ENCODE measurements at regions not wholly inside any gene's neighbourhood (a gene's known extent, or its start where the extent isn't known, plus 50 kb on each side); places are given as distances from the start of the nearest gene placed in this dataset.

- Histone ChIP-seq H3K9me3 (no peaks in the 10 kb centered on the region), H3K27ac (no peak overlapping the region), H3K4me1 (no peaks in the 10 kb centered on the region), H3K4me2 (no peak overlapping the region), H3K4me3 (no peak overlapping the region)
- DNase-seq (ENCODE audit: low read depth in 1 of 2, low spot score in 1 of 2) (no peak), ATAC-seq (no peak), FAIRE-seq (no peak)
- ChIA-PET CTCF (no interaction called here), POLR2A (no interaction called here)
- TF ChIP-seq HDAC2 (IDR thresholded peaks at IDR 0.05) (no peak), FOXS1 (CRISPR knock-in tag; IDR thresholded peaks at IDR 0.05) (no peak), NR3C1 (IDR thresholded peaks at IDR 0.05) (no peak), TFCP2L1 (CRISPR knock-in tag; IDR thresholded peaks at IDR 0.05) (no peak), MAZ (IDR thresholded peaks at IDR 0.05; ENCODE audit: borderline replicate concordance, low read depth, low read length) (no peak), HOXB13 (CRISPR knock-in tag; IDR thresholded peaks at IDR 0.05; ENCODE audit: low read depth) (no peak)
These were observed 294.7 kb downstream of the KIF4B start for GRCh38 chr5:155308289-155308688.

- no peak for ATAC-seq
- Histone ChIP-seq H3K9me3 (no peaks in the 10 kb centered on the region), H3K4me3 (no peak overlapping the region), H3K4me1 (no peaks in the 10 kb centered on the region), H3K4me2 (no peak overlapping the region), H3K27ac (no peak overlapping the region)
- WGBS (ENCODE audit: missing lambda C conversion rate): 1% methylated on average over 4 of the region's 4 CpGs
- ChIA-PET CTCF (no interaction called here), POLR2A (no interaction called here)
- DNase-seq (ENCODE audit: low read depth in 1 of 2, low spot score in 1 of 2): no peak
- TF ChIP-seq KDM5A (IDR thresholded peaks at IDR 0.05): no peak
- TF ChIP-seq PHF8 (IDR thresholded peaks at IDR 0.05; ENCODE audit: borderline replicate concordance, low read depth): no peak
- TF ChIP-seq, protein P1, sequence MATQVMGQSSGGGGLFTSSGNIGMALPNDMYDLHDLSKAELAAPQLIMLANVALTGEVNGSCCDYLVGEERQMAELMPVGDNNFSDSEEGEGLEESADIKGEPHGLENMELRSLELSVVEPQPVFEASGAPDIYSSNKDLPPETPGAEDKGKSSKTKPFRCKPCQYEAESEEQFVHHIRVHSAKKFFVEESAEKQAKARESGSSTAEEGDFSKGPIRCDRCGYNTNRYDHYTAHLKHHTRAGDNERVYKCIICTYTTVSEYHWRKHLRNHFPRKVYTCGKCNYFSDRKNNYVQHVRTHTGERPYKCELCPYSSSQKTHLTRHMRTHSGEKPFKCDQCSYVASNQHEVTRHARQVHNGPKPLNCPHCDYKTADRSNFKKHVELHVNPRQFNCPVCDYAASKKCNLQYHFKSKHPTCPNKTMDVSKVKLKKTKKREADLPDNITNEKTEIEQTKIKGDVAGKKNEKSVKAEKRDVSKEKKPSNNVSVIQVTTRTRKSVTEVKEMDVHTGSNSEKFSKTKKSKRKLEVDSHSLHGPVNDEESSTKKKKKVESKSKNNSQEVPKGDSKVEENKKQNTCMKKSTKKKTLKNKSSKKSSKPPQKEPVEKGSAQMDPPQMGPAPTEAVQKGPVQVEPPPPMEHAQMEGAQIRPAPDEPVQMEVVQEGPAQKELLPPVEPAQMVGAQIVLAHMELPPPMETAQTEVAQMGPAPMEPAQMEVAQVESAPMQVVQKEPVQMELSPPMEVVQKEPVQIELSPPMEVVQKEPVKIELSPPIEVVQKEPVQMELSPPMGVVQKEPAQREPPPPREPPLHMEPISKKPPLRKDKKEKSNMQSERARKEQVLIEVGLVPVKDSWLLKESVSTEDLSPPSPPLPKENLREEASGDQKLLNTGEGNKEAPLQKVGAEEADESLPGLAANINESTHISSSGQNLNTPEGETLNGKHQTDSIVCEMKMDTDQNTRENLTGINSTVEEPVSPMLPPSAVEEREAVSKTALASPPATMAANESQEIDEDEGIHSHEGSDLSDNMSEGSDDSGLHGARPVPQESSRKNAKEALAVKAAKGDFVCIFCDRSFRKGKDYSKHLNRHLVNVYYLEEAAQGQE (IDR thresholded peaks at IDR 0.05): no peak
- no peak for TF ChIP-seq FOSB (CRISPR knock-in tag; IDR thresholded peaks at IDR 0.05)
- TF ChIP-seq RNF2 (IDR thresholded peaks at IDR 0.05; ENCODE audit: borderline replicate concordance, low read depth): no peak
- FAIRE-seq: no peak
These were observed 295.6 kb downstream of the KIF4B start for GRCh38 chr5:155309021-155309746.

- no peak overlapping the region for H3K27ac ChIP-seq
- no peak for DNase-seq (ENCODE audit: low read depth in 1 of 2, low spot score in 1 of 2)
- H3K9me3 ChIP-seq: no peaks in the 10 kb centered on the region
- no peaks in the 10 kb centered on the region for H3K4me1 ChIP-seq
- no peak overlapping the region for H3K4me2 ChIP-seq
- no peak for ATAC-seq
- POLR2A ChIA-PET: no interaction called here
- H3K4me3 ChIP-seq: no peak overlapping the region
- CTCF ChIA-PET: no interaction called here
- TF ChIP-seq ESRRA (IDR thresholded peaks at IDR 0.05; ENCODE audit: borderline replicate concordance, low read length) (no peak), FOSL2 (IDR thresholded peaks at IDR 0.05) (no peak), FOSL2 (CRISPR knock-in tag; IDR thresholded peaks at IDR 0.05) (no peak), CEBPB (IDR thresholded peaks at IDR 0.05) (no peak), CBX2 (IDR thresholded peaks at IDR 0.05; ENCODE audit: borderline replicate concordance, low read depth) (no peak), MAZ (IDR thresholded peaks at IDR 0.05; ENCODE audit: borderline replicate concordance, low read depth, low read length) (no peak), ZSCAN20 (CRISPR knock-in tag; IDR thresholded peaks at IDR 0.05) (no peak), USF2 (IDR thresholded peaks at IDR 0.05) (no peak), CHD2 (IDR thresholded peaks at IDR 0.05; ENCODE audit: low read length, partially characterized antibody) (no peak), ZC3H11A (IDR thresholded peaks at IDR 0.05) (no peak), HEYL (CRISPR knock-in tag; IDR thresholded peaks at IDR 0.05) (no peak), CHD4 (IDR thresholded peaks at IDR 0.05; ENCODE audit: borderline replicate concordance) (no peak), KDM5A (IDR thresholded peaks at IDR 0.05) (no peak), EP300 (IDR thresholded peaks at IDR 0.05) (no peak), FOSB (CRISPR knock-in tag; IDR thresholded peaks at IDR 0.05) (no peak), NR3C1 (IDR thresholded peaks at IDR 0.05) (no peak), CTCF (IDR thresholded peaks at IDR 0.05) (no peak)
- TF ChIP-seq, protein P2, sequence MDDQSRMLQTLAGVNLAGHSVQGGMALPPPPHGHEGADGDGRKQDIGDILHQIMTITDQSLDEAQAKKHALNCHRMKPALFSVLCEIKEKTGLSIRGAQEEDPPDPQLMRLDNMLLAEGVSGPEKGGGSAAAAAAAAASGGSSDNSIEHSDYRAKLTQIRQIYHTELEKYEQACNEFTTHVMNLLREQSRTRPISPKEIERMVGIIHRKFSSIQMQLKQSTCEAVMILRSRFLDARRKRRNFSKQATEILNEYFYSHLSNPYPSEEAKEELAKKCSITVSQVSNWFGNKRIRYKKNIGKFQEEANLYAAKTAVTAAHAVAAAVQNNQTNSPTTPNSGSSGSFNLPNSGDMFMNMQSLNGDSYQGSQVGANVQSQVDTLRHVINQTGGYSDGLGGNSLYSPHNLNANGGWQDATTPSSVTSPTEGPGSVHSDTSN (IDR thresholded peaks at IDR 0.05): no peak
- TF ChIP-seq, protein P3, sequence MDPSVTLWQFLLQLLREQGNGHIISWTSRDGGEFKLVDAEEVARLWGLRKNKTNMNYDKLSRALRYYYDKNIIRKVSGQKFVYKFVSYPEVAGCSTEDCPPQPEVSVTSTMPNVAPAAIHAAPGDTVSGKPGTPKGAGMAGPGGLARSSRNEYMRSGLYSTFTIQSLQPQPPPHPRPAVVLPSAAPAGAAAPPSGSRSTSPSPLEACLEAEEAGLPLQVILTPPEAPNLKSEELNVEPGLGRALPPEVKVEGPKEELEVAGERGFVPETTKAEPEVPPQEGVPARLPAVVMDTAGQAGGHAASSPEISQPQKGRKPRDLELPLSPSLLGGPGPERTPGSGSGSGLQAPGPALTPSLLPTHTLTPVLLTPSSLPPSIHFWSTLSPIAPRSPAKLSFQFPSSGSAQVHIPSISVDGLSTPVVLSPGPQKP (IDR thresholded peaks at IDR 0.05; ENCODE audit: low read depth, low read length): no peak
- FAIRE-seq: no peak
- WGBS (ENCODE audit: missing lambda C conversion rate): 0% methylated on average over 1 of the region's 1 CpG
These were observed 298.2 kb downstream of the KIF4B start for GRCh38 chr5:155311721-155312120.

Data from A549 (cell line).